Upper lobe of left lung (tissue), 4 donors: ENCODE measurements at regions not wholly inside any gene's neighbourhood (a gene's known extent, or its start where the extent isn't known, plus 50 kb on each side); places are given as distances from the start of the nearest gene placed in this dataset.

Experiments
- POLR2AphosphoS5 ChIP-seq, 2 donors: sonication (generic); formaldehyde crosslinking; IDR thresholded peaks; one replicate each; pipeline ENCODE4 v1.5.1; 2017; ENCODE audit warnings: antibody characterized with exemption in 2 of 2
- TF ChIP-seq, protein P1 (sequence below), 6 experiments: fragments of 450-650 bp in 4 of 6; fragments of 200-600 bp in 2 of 6; sonication (generic) in 2 of 6; IDR thresholded peaks; one replicate each; pipeline ENCODE4 v1.5.1; 2016 to 2019; ENCODE audit warnings: antibody characterized with exemption in 6 of 6

- TF ChIP-seq, protein P1, sequence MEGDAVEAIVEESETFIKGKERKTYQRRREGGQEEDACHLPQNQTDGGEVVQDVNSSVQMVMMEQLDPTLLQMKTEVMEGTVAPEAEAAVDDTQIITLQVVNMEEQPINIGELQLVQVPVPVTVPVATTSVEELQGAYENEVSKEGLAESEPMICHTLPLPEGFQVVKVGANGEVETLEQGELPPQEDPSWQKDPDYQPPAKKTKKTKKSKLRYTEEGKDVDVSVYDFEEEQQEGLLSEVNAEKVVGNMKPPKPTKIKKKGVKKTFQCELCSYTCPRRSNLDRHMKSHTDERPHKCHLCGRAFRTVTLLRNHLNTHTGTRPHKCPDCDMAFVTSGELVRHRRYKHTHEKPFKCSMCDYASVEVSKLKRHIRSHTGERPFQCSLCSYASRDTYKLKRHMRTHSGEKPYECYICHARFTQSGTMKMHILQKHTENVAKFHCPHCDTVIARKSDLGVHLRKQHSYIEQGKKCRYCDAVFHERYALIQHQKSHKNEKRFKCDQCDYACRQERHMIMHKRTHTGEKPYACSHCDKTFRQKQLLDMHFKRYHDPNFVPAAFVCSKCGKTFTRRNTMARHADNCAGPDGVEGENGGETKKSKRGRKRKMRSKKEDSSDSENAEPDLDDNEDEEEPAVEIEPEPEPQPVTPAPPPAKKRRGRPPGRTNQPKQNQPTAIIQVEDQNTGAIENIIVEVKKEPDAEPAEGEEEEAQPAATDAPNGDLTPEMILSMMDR (IDR thresholded peaks at IDR 0.05), result no peak
- TF ChIP-seq POLR2AphosphoS5 (IDR thresholded peaks at IDR 0.05), result no peak
Observed at GRCh38 chr14:51592836-51593235, 58.9 kb upstream of the FRMD6 start.
